MM.1S (cell line): ENCODE measurements at regions not wholly inside any gene's neighbourhood (a gene's known extent, or its start where the extent isn't known, plus 50 kb on each side); places are given as distances from the start of the nearest gene placed in this dataset.

Experiments
- DNase-seq: peaks from one replicate; pipeline ENCODE4 v3.0.0-alpha.2; 2015
- H2AFZ ChIP-seq: fragments of 300-600 bp; sonication (generic); 2 replicates; pipeline ENCODE4 v1.6.0; 2016; ENCODE audit warnings: antibody characterized with exemption, low read length
- H3F3A ChIP-seq: fragments of 300-600 bp; sonication (generic); 2 replicates; pipeline ENCODE4 v1.6.1; 2016; ENCODE audit warnings: mild to moderate bottlenecking, antibody characterized with exemption, low read length, moderate library complexity, mixed read lengths; ENCODE audit not compliant: insufficient read depth
- H3K27ac ChIP-seq: fragments of 300-600 bp; sonication (generic); 2 replicates; pipeline ENCODE4 v1.5.1; 2016; ENCODE audit warnings: mild to moderate bottlenecking, low read length
- H3K27me3 ChIP-seq: fragments of 300-600 bp; sonication (generic); replicated peaks from 2 replicates; pipeline ENCODE4 v1.6.0; 2016; ENCODE audit warnings: low read length; ENCODE audit not compliant: insufficient read depth
- H3K36me3 ChIP-seq: fragments of 300-600 bp; sonication (generic); replicated peaks from 2 replicates; pipeline ENCODE4 v1.6.1; 2016; ENCODE audit warnings: mild to moderate bottlenecking, low read length, mixed read lengths; ENCODE audit not compliant: insufficient read depth
- H3K4me1 ChIP-seq: fragments of 300-600 bp; sonication (generic); 2 replicates; pipeline ENCODE4 v1.6.1; 2016; ENCODE audit warnings: low read length, mixed read lengths
- H3K4me2 ChIP-seq: fragments of 300-600 bp; sonication (generic); 2 replicates; pipeline ENCODE4 v1.6.0; 2016; ENCODE audit warnings: low read depth, low read length
- H3K4me3 ChIP-seq: fragments of 300-600 bp; sonication (generic); 2 replicates; pipeline ENCODE4 v1.5.1; 2016; ENCODE audit warnings: low read length, mixed read lengths
- H3K79me2 ChIP-seq: fragments of 300-600 bp; sonication (generic); 2 replicates; pipeline ENCODE4 v1.6.1; 2016; ENCODE audit warnings: mixed run types, low read length, mixed read lengths
- H3K9ac ChIP-seq: fragments of 300-600 bp; sonication (generic); 2 replicates; pipeline ENCODE4 v1.6.1; 2016; ENCODE audit warnings: low read length, mixed read lengths
- H3K9me2 ChIP-seq: fragments of 300-600 bp; sonication (generic); replicated peaks from 2 replicates; pipeline ENCODE4 v1.6.1; 2016; ENCODE audit warnings: mild to moderate bottlenecking, low read length, mixed read lengths; ENCODE audit not compliant: insufficient read depth
- H3K9me3 ChIP-seq: fragments of 300-600 bp; sonication (generic); replicated peaks from 2 replicates; pipeline ENCODE4 v1.6.1; 2016; ENCODE audit warnings: mild to moderate bottlenecking, low read length, mixed read lengths; ENCODE audit not compliant: insufficient read depth
- H4K20me1 ChIP-seq: fragments of 300-600 bp; sonication (generic); 2 replicates; pipeline ENCODE4 v1.6.1; 2016; ENCODE audit warnings: mild to moderate bottlenecking, low read length, moderate library complexity, mixed read lengths; ENCODE audit not compliant: insufficient read depth
- EZH2 ChIP-seq: fragments of 300-600 bp; sonication (generic); optimal IDR thresholded peaks from 2 replicates; pipeline ENCODE3; 2017; ENCODE audit warnings: low read depth, mild to moderate bottlenecking, antibody characterized with exemption, low read length, mixed read lengths
- EZH2phosphoT487 ChIP-seq: fragments of 300-600 bp; sonication (generic); IDR thresholded peaks from 2 replicates; pipeline ENCODE4 v1.6.1; 2018; ENCODE audit warnings: antibody characterized with exemption, low read length
- TF ChIP-seq, protein P1 (sequence below): fragments of 300-600 bp; sonication (generic); IDR thresholded peaks from 2 replicates; pipeline ENCODE4 v1.5.1; 2016; ENCODE audit warnings: antibody characterized with exemption, low read length, mixed read lengths

DNA sequence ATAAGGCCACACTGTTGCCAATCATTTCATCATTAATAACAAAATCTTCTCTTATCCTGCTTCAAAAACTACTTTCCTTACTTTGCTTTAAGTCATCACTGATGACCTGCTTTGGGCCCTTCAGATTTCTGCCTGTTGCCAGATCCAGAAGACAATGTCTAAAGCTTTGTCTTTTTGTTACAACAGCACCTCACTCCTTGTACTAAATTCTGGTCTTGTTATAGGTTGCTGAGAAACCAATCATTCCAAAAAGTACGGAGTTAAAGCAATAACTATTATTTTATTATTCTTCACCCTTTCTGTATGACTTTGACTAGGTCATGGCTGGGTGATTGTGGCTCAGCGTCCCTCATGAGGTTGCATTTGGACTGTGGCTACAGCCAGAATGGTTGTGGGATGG lies 633.5 kb downstream of the PTPRU start:
- Histone ChIP-seq H3K4me2 (no peak overlapping the region), H3K27ac (no peak overlapping the region), H2AFZ (no peak overlapping the region), H3K4me1 (no peaks in the 10 kb centered on the region), H3K27me3 (peaks cover 92% of the 10 kb centered on the region), H3K9me2 (no peaks in the 10 kb centered on the region), H3F3A (no peaks in the 10 kb centered on the region), H4K20me1 (no peaks in the 10 kb centered on the region), H3K4me3 (no peak overlapping the region), H3K36me3 (no peaks in the 10 kb centered on the region), H3K79me2 (no peaks in the 10 kb centered on the region), H3K9ac (no peak overlapping the region), H3K9me3 (no peaks in the 10 kb centered on the region)
- TF ChIP-seq EZH2 (no peak), EZH2phosphoT487 (no peak)
- TF ChIP-seq, protein P1, sequence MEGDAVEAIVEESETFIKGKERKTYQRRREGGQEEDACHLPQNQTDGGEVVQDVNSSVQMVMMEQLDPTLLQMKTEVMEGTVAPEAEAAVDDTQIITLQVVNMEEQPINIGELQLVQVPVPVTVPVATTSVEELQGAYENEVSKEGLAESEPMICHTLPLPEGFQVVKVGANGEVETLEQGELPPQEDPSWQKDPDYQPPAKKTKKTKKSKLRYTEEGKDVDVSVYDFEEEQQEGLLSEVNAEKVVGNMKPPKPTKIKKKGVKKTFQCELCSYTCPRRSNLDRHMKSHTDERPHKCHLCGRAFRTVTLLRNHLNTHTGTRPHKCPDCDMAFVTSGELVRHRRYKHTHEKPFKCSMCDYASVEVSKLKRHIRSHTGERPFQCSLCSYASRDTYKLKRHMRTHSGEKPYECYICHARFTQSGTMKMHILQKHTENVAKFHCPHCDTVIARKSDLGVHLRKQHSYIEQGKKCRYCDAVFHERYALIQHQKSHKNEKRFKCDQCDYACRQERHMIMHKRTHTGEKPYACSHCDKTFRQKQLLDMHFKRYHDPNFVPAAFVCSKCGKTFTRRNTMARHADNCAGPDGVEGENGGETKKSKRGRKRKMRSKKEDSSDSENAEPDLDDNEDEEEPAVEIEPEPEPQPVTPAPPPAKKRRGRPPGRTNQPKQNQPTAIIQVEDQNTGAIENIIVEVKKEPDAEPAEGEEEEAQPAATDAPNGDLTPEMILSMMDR, result no peak
- no peak for DNase-seq

DNA sequence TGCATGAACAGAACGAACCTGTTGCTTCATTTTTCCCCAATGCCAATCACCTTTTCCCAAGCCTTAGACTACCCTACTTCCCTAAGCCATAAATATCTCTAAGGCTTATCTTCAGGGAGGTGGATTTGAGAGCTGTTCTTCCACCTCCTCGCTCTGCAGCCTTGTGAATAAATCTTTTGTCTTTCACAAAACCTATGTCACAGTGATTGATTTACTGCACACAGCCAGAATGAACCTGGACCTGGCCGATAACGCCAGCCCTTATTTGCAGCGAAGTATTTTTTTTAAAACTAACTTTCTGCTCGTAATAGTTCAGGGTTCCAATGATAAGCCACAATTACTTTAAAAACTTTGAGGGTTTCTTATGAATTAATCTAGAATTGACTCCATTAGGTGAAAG lies 632.6 kb downstream of the PTPRU start:
- H3K27ac ChIP-seq, result no peak overlapping the region
- peaks cover 91% of the 10 kb centered on the region for H3K27me3 ChIP-seq
- H2AFZ ChIP-seq, result no peak overlapping the region
- H4K20me1 ChIP-seq, result no peaks in the 10 kb centered on the region
- no peak overlapping the region for H3K9ac ChIP-seq
- H3K36me3 ChIP-seq, result no peaks in the 10 kb centered on the region
- TF ChIP-seq EZH2phosphoT487, result no peak
- TF ChIP-seq, protein P1, result no peak
- no peak for TF ChIP-seq EZH2
- no peaks in the 10 kb centered on the region for H3K9me3 ChIP-seq
- H3K79me2 ChIP-seq, result no peaks in the 10 kb centered on the region
- H3K4me3 ChIP-seq, result no peak overlapping the region
- H3K9me2 ChIP-seq, result no peaks in the 10 kb centered on the region
- H3K4me2 ChIP-seq, result no peak overlapping the region
- no peak for DNase-seq
- no peaks in the 10 kb centered on the region for H3F3A ChIP-seq
- H3K4me1 ChIP-seq, result no peaks in the 10 kb centered on the region

DNA sequence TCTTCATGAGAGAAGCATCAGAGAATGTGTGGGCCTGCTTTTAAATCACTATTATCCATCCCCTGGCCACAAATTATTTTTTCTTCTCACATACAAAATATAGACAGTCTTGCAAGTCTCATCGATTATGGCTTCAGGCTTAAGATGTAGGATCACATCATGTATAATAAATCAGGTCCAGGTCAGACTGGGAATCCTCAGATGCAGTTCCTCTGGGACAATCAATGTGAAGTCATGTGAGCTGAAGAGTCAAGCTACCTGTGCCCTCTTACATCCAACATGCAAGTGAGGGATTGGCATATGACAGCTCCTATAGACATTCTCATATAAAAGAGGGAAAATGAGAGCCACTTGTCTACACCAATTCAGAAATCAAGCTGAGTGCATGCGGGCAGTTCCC lies 631.8 kb downstream of the PTPRU start:
- no peak overlapping the region for H3K9ac ChIP-seq
- H3K27me3 ChIP-seq, result peaks cover 89% of the 10 kb centered on the region
- H3K4me2 ChIP-seq, result no peak overlapping the region
- no peaks in the 10 kb centered on the region for H3K36me3 ChIP-seq
- H2AFZ ChIP-seq, result no peak overlapping the region
- no peaks in the 10 kb centered on the region for H4K20me1 ChIP-seq
- no peaks in the 10 kb centered on the region for H3K79me2 ChIP-seq
- DNase-seq, result no peak
- TF ChIP-seq EZH2 (no peak), EZH2phosphoT487 (no peak)
- TF ChIP-seq, protein P1, result no peak
- no peaks in the 10 kb centered on the region for H3F3A ChIP-seq
- H3K9me3 ChIP-seq, result no peaks in the 10 kb centered on the region
- H3K9me2 ChIP-seq, result no peaks in the 10 kb centered on the region
- no peak overlapping the region for H3K27ac ChIP-seq
- no peaks in the 10 kb centered on the region for H3K4me1 ChIP-seq
- H3K4me3 ChIP-seq, result no peak overlapping the region

DNA sequence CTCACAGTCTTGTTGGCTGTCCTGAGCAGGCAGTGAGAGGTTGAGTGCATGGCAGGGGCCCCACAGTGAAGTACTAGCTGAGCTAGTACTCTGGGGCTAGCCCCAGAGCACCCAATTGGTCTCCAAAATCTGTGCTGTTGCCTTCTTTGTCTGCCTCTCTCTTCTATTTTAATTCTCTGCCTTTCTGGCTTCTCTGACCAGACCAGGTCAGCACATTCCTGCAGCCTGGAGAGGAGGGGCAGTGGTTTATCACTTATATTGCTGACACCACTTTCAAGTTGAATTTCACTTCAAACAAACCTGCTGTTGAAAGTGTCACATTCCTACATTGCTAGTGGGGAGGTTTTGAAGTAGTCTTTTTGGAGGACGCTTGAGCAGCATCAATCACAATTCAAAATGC lies 628.7 kb downstream of the PTPRU start:
- Histone ChIP-seq H3K27me3 (peaks cover 62% of the 10 kb centered on the region), H3K4me2 (0 out of 2 replicates have a peak overlapping the region, but pooled peaks have one; percentile 11), H4K20me1 (no peaks in the 10 kb centered on the region), H3K9me2 (no peaks in the 10 kb centered on the region), H3F3A (no peaks in the 10 kb centered on the region), H3K36me3 (no peaks in the 10 kb centered on the region), H3K27ac (no peak overlapping the region), H3K4me3 (no peak overlapping the region), H3K9me3 (no peaks in the 10 kb centered on the region), H3K9ac (no peak overlapping the region), H3K4me1 (no peaks in the 10 kb centered on the region), H3K79me2 (no peaks in the 10 kb centered on the region), H2AFZ (no peak overlapping the region)
- DNase-seq, result no peak
- no peak for TF ChIP-seq EZH2phosphoT487
- TF ChIP-seq EZH2, result no peak
- TF ChIP-seq, protein P1, result no peak
